Liver (tissue), 8 donors: ENCODE measurements at regions not wholly inside any gene's neighbourhood (a gene's known extent, or its start where the extent isn't known, plus 50 kb on each side); places are given as distances from the start of the nearest gene placed in this dataset.

Experiments used
- DNase-seq: peaks from one replicate; pipeline ENCODE4 v3.0.0-alpha.2; 2017; ENCODE audit warnings: low spot score
- H3K27ac ChIP-seq, 2 donors: one replicate each; pipeline ENCODE4 v1.7.0; 2013; ENCODE audit warnings: inconsistent platforms in 2 of 2, low read length in 2 of 2, control low read depth in 1 of 2, low read depth in 1 of 2, mild to moderate bottlenecking in 1 of 2
- H3K27me3 ChIP-seq, 4 donors: one replicate each; pipeline versions ENCODE4 v1.6.1 to v1.7.0; 2013; ENCODE audit warnings: low read length in 3 of 4, inconsistent platforms in 1 of 4, mild to moderate bottlenecking in 1 of 4, moderate library complexity in 1 of 4; ENCODE audit not compliant: control insufficient read depth in 4 of 4, insufficient read depth in 4 of 4
- H3K36me3 ChIP-seq, 4 donors: one replicate each; pipeline versions ENCODE4 v1.6.1 to v1.7.0; 2013; ENCODE audit warnings: low read length in 3 of 4, mild to moderate bottlenecking in 3 of 4, low read depth in 1 of 4, moderate library complexity in 1 of 4; ENCODE audit not compliant: control insufficient read depth in 4 of 4, insufficient read depth in 3 of 4
- H3K4me1 ChIP-seq, 4 donors: one replicate each; pipeline versions ENCODE4 v1.6.1 to v1.7.0; 2013; ENCODE audit warnings: low read length in 3 of 4, mild to moderate bottlenecking in 3 of 4, moderate library complexity in 1 of 4; ENCODE audit not compliant: control insufficient read depth in 4 of 4, insufficient read depth in 4 of 4
- H3K4me3 ChIP-seq, 3 donors: one replicate each; pipeline versions ENCODE4 v1.6.1 to v1.7.0; 2013; ENCODE audit warnings: low read length in 3 of 3, control low read depth in 1 of 3, low read depth in 1 of 3, mild to moderate bottlenecking in 1 of 3
- H3K9ac ChIP-seq, 2 donors: one replicate each; pipeline ENCODE4 v1.7.0; 2013; ENCODE audit warnings: low read length in 2 of 2, mild to moderate bottlenecking in 2 of 2, moderate library complexity in 2 of 2, control low read depth in 1 of 2, low read depth in 1 of 2
- H3K9me3 ChIP-seq, 4 donors: one replicate each; pipeline versions ENCODE4 v1.6.1 to v1.7.0; 2013; ENCODE audit warnings: low read length in 3 of 4; ENCODE audit not compliant: control insufficient read depth in 4 of 4
- ATF3 ChIP-seq: IDR thresholded peaks from 2 replicates; pipeline ENCODE4 v1.6.1; 2016; ENCODE audit warnings: antibody characterized with exemption
- CTCF ChIP-seq: fragments of 150-350 bp; IDR thresholded peaks from 2 replicates; pipeline ENCODE4 v1.5.1; 2017; ENCODE audit warnings: improper control_type of control experiment, low read depth, low read length; ENCODE audit not compliant: missing input control
- EGR1 ChIP-seq, 2 donors: IDR thresholded peaks; 2 replicates each; pipeline ENCODE4 v1.6.1; 2016 to 2018; ENCODE audit warnings: antibody characterized with exemption in 2 of 2, low read depth in 2 of 2
- FOXA1 ChIP-seq: IDR thresholded peaks from 2 replicates; pipeline ENCODE4 v1.6.1; 2016; ENCODE audit warnings: antibody characterized with exemption
- FOXA2 ChIP-seq: IDR thresholded peaks from 2 replicates; pipeline ENCODE4 v1.6.1; 2016; ENCODE audit warnings: antibody characterized with exemption
- GABPA ChIP-seq, 2 donors: IDR thresholded peaks in 1 of 2; conservative IDR thresholded peaks in 1 of 2; 2 replicates each; pipeline ENCODE4 v1.6.1; 2016; ENCODE audit warnings: antibody characterized with exemption in 2 of 2, mild to moderate bottlenecking in 1 of 2, moderate library complexity in 1 of 2
- HNF4A ChIP-seq, 2 donors: conservative IDR thresholded peaks; 2 replicates each; pipeline ENCODE4 v1.6.1; 2016; ENCODE audit warnings: antibody characterized with exemption in 2 of 2, mild to moderate bottlenecking in 2 of 2
- HNF4G ChIP-seq: IDR thresholded peaks from 2 replicates; pipeline ENCODE4 v1.6.1; 2016; ENCODE audit warnings: antibody characterized with exemption
- JUND ChIP-seq, 2 donors: IDR thresholded peaks; 2 replicates each; pipeline ENCODE4 v1.6.1; 2016; ENCODE audit warnings: antibody characterized with exemption in 2 of 2
- MAX ChIP-seq: IDR thresholded peaks from 2 replicates; pipeline ENCODE4 v1.6.1; 2016; ENCODE audit warnings: antibody characterized with exemption
- NR2F2 ChIP-seq: IDR thresholded peaks from 2 replicates; pipeline ENCODE4 v1.6.1; 2016; ENCODE audit warnings: antibody characterized with exemption
- RAD21 ChIP-seq, 2 donors: IDR thresholded peaks; 2 replicates each; pipeline ENCODE4 v1.6.1; 2016; ENCODE audit warnings: antibody characterized with exemption in 2 of 2, mild to moderate bottlenecking in 2 of 2
- REST ChIP-seq: IDR thresholded peaks from 2 replicates; pipeline ENCODE4 v1.6.1; 2016; ENCODE audit warnings: antibody characterized with exemption, mild to moderate bottlenecking
- RXRA ChIP-seq, 2 donors: IDR thresholded peaks; 2 replicates each; pipeline ENCODE4 v1.6.1; 2017 to 2018; ENCODE audit warnings: antibody characterized with exemption in 2 of 2, mild to moderate bottlenecking in 1 of 2
- SP1 ChIP-seq: IDR thresholded peaks from 2 replicates; pipeline ENCODE4 v1.6.1; 2018; ENCODE audit warnings: antibody characterized with exemption, mild to moderate bottlenecking
- TAF1 ChIP-seq: conservative IDR thresholded peaks from 2 replicates; pipeline ENCODE4 v1.6.1; 2016; ENCODE audit warnings: antibody characterized with exemption, mild to moderate bottlenecking
- YY1 ChIP-seq: IDR thresholded peaks from 2 replicates; pipeline ENCODE4 v1.6.1; 2016; ENCODE audit warnings: antibody characterized with exemption, mild to moderate bottlenecking
- ZBTB33 ChIP-seq: IDR thresholded peaks from 2 replicates; pipeline ENCODE4 v1.6.1; 2016; ENCODE audit warnings: antibody characterized with exemption
- WGBS: extraction: QIAGEN DNeasy Blood & Tissue Kit; methylation state at CpG from one replicate; pipeline ENCODE4 v1.1.7; 2013; 5-methylcytosine and 5-hydroxymethylcytosine counted together
- donor health status: healthy.
- donor health status: healthy.
- donor health status: healthy.
- donor health status: healthy.
- donor health status: healthy.

- H3K36me3 ChIP-seq = no peaks in the 10 kb centered on the region
- peaks cover 0 to under 1% (median 0%) of the 10 kb centered on the region in 4 donors for H3K9me3 ChIP-seq
- TF ChIP-seq HNF4G (no peak), ZBTB33 (no peak), NR2F2 (no peak), MAX (no peak), SP1 (no peak), CTCF (no peak), EGR1 (IDR thresholded peaks at IDR 0.05; ENCODE audit: low read depth in 2 of 2) (no peak), RAD21 (IDR thresholded peaks at IDR 0.05) (no peak), ATF3 (no peak), REST (no peak), RXRA (IDR thresholded peaks at IDR 0.05) (no peak), FOXA2 (no peak), GABPA (IDR thresholded peaks at IDR 0.05 in 1 of 2, conservative IDR thresholded peaks at IDR 0.05 in 1 of 2) (no peak), HNF4A (conservative IDR thresholded peaks at IDR 0.05) (no peak), YY1 (no peak), FOXA1 (no peak), JUND (IDR thresholded peaks at IDR 0.05) (no peak), TAF1 (no peak)
- H3K27ac ChIP-seq = no peak overlapping the region
- no peak overlapping the region for H3K9ac ChIP-seq
- no peak for DNase-seq
- no peaks in the 10 kb centered on the region for H3K4me1 ChIP-seq
- no peaks in the 10 kb centered on the region for H3K27me3 ChIP-seq
- H3K4me3 ChIP-seq = no peak overlapping the region
- WGBS = 83% methylated on average over 2 of the region's 2 CpGs
These were observed 188.8 kb upstream of the NABP1 start for GRCh38 chr2:191489177-191489576.

GRCh38 chr2:191496838-191497237 lies 181.1 kb upstream of the NABP1 start:
- WGBS = 91% methylated on average over 2 of the region's 2 CpGs
- Histone ChIP-seq H3K9ac (no peak overlapping the region), H3K4me1 (no peaks in the 10 kb centered on the region), H3K27me3 (no peaks in the 10 kb centered on the region), H3K27ac (no peak overlapping the region), H3K36me3 (no peaks in the 10 kb centered on the region), H3K4me3 (no peak overlapping the region), H3K9me3 (no peaks in the 10 kb centered on the region)
- TF ChIP-seq JUND (IDR thresholded peaks at IDR 0.05) (no peak), HNF4A (conservative IDR thresholded peaks at IDR 0.05) (no peak), ATF3 (no peak), SP1 (no peak), NR2F2 (no peak)
- no peak for DNase-seq
